ENCODE measurements at regions not wholly inside any gene's neighbourhood (a gene's known extent, or its start where the extent isn't known, plus 50 kb on each side); places are given as distances from the start of the nearest gene placed in this dataset.

GRCh38 chr2:137873536-137874244 is 90.6 kb upstream of the HNMT start:
- TF ChIP-seq CTCF (IDR thresholded peaks at IDR 0.05) (no peak), EP300 (IDR thresholded peaks at IDR 0.05) (no peak), POLR2AphosphoS5 (IDR thresholded peaks at IDR 0.05) (no peak)
